HG03095 (cell line): ENCODE measurements at regions not wholly inside any gene's neighbourhood (a gene's known extent, or its start where the extent isn't known, plus 50 kb on each side); places are given as distances from the start of the nearest gene placed in this dataset.
"Not testable (repeated sequence)": the region's sequence is repeated elsewhere in the genome, so short reads cannot be mapped to it uniquely, and the experiment has no call there.

Experiments used
- ATAC-seq: cut with Tn5 transposase; IDR thresholded peaks from one replicate; pipeline ENCODE4 v1.9.1; 2021; ENCODE audit warnings: moderate library complexity; ENCODE audit not compliant: unreplicated experiment

- no peak for ATAC-seq
These were observed 1395.9 kb downstream of the FAM181B start for GRCh38 chr11:81337756-81338155.

GRCh38 chr11:81332276-81332675 is 1401.4 kb downstream of the FAM181B start:
- no peak for ATAC-seq

GRCh38 chr11:81331611-81332235 is 1401.9 kb downstream of the FAM181B start:
- ATAC-seq, result no peak

GRCh38 chr11:81331088-81331487 is 1402.6 kb downstream of the FAM181B start:
- ATAC-seq, result no peak

GRCh38 chr11:81303038-81303664 is 1430.5 kb downstream of the FAM181B start:
- no peak for ATAC-seq

GRCh38 chr11:81301166-81301830 is 1432.4 kb downstream of the FAM181B start:
- ATAC-seq, result no peak

- no peak for ATAC-seq
These were observed 1446.7 kb downstream of the FAM181B start for GRCh38 chr11:81286959-81287358.

- no peak for ATAC-seq
These were observed 1447.1 kb downstream of the FAM181B start for GRCh38 chr11:81286550-81286949.

GRCh38 chr11:81280228-81280627 is 1453.4 kb downstream of the FAM181B start:
- ATAC-seq, result not testable (repeated sequence)

- ATAC-seq, result no peak
These were observed 1454.7 kb downstream of the FAM181B start for GRCh38 chr11:81278991-81279390.

- no peak for ATAC-seq
These were observed 1463.0 kb downstream of the FAM181B start for GRCh38 chr11:81270686-81271085.

GRCh38 chr11:81267246-81267645 is 1466.4 kb downstream of the FAM181B start:
- no peak for ATAC-seq

GRCh38 chr11:81259471-81259870 is 1474.2 kb downstream of the FAM181B start:
- no peak for ATAC-seq

- no peak for ATAC-seq
These were observed 1477.8 kb downstream of the FAM181B start for GRCh38 chr11:81255895-81256294.

- ATAC-seq, result no peak
These were observed 1480.4 kb downstream of the FAM181B start for GRCh38 chr11:81253244-81253643.

- ATAC-seq, result no peak
These were observed 1486.7 kb downstream of the FAM181B start for GRCh38 chr11:81246941-81247340.

GRCh38 chr11:81245791-81246190 is 1487.9 kb downstream of the FAM181B start:
- no peak for ATAC-seq

GRCh38 chr11:81241672-81242275 is 1491.9 kb downstream of the FAM181B start:
- ATAC-seq, result no peak

- ATAC-seq, result no peak
These were observed 1496.5 kb downstream of the FAM181B start for GRCh38 chr11:81237139-81237538.

- not testable (repeated sequence) for ATAC-seq
These were observed 1506.3 kb downstream of the FAM181B start for GRCh38 chr11:81227409-81227808.

- ATAC-seq, result no peak
These were observed 1509.3 kb downstream of the FAM181B start for GRCh38 chr11:81224396-81224795.

- ATAC-seq, result no peak
These were observed 1511.2 kb downstream of the FAM181B start for GRCh38 chr11:81222491-81222890.
